ENCODE measurements at regions not wholly inside any gene's neighbourhood (a gene's known extent, or its start where the extent isn't known, plus 50 kb on each side); places are given as distances from the start of the nearest gene placed in this dataset.
"Not testable (repeated sequence)": the region's sequence is repeated elsewhere in the genome, so short reads cannot be mapped to it uniquely, and the experiment has no call there.

DNA sequence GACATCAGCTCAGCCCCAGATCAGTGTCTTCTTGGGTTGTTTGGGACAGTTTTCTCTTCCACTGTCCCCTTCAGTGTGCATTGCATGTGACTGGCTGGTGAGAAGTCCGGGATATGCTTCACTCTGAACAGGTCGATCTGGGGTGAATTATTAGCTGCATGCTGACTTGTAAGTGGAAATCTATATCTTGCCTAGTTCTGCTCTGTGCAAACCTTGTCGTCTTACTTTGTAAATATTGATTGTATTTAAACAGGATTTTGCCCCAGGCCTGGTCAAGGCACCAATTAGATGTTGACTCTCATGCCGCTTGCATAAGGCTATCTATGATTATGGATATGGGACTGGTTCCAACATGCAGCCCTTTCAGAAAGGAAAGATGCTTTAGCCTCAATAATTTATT is 669.7 kb downstream of the TYW1 start:
- H2BK20ac ChIP-seq (ENCODE audit: low read depth, low read length); ATAC-seq (ENCODE audit: low read depth); H2BK5ac ChIP-seq (ENCODE audit: low read depth, low read length, poor library complexity, severe bottlenecking); in situ Hi-C loops (cut with MboI; ENCODE audit: low sequenced_read_pairs); H2BK15ac ChIP-seq (ENCODE audit: low read depth, low read length); H4K91ac ChIP-seq (ENCODE audit: insufficient read depth, low read depth, low read length); CTCF ChIA-PET; H3K79me1 ChIP-seq (ENCODE audit: low read depth in 1 of 2, low read length in 2 of 2); H2BK120ac ChIP-seq (ENCODE audit: low read depth, low read length); H4K20me1 ChIP-seq (ENCODE audit: insufficient read depth, low read length); H3K23ac ChIP-seq (ENCODE audit: low read depth, low read length); H3K14ac ChIP-seq (replicated peaks; ENCODE audit: low read depth, low read length); H3K4ac ChIP-seq (ENCODE audit: low read depth, low read length); H3K4me1 ChIP-seq (ENCODE audit: control insufficient read depth, insufficient read depth, low read length); H4K8ac ChIP-seq (ENCODE audit: low read depth in 2 of 2, low read length in 2 of 2); H3K9me1 ChIP-seq (ENCODE audit: insufficient read depth, low read length); H3K4me3 ChIP-seq (ENCODE audit: insufficient read depth, low read depth, low read length); DNase-seq; BruUV-seq (replicated peaks); H3K9ac ChIP-seq (ENCODE audit: low read depth, low read length); H2AK5ac ChIP-seq (ENCODE audit: low read depth, low read length); POLR2A ChIA-PET (ENCODE audit: unreplicated experiment); H3K56ac ChIP-seq (ENCODE audit: extremely low read depth, insufficient read depth, low read length); H3K27ac ChIP-seq (ENCODE audit: insufficient read depth, low read length); H2AFZ ChIP-seq (replicated peaks; ENCODE audit: low read length, poor library complexity); H2AK9ac ChIP-seq (replicated peaks; ENCODE audit: low read depth, low read length, poor library complexity); intact Hi-C loops (cut with micrococcal nuclease); H4K5ac ChIP-seq (ENCODE audit: low read depth, low read length); H3K18ac ChIP-seq (ENCODE audit: low read depth, low read length); H3K27me3 ChIP-seq (ENCODE audit: control insufficient read depth, insufficient read depth, low read length); dilution Hi-C loops (cut with HindIII; ENCODE audit: low sequenced_read_pairs, unreplicated experiment); H3K36me3 ChIP-seq (ENCODE audit: control insufficient read depth, insufficient read depth, low read length); H3K4me2 ChIP-seq (ENCODE audit: low read depth, low read length): not testable (repeated sequence)
- peaks cover 14% of the 10 kb centered on the region for H3K9me3 ChIP-seq (ENCODE audit: control insufficient read depth, insufficient read depth, low read length)
- whole genome bisulfite sequencing, 2 experiments (ENCODE audit: extremely low coverage in 2 of 2, insufficient read length in 1 of 2), result no CpG with 5 or more reads among the region's 4 CpGs

All from IMR-90 (cell line).